Stimulated activated CD4-positive, alpha-beta T cell treated with anti-CD3 and anti-CD28 coated beads, Interleukin-4, amount 100 ng/mL, for 1 hour (primary cell): ENCODE measurements at regions not wholly inside any gene's neighbourhood (a gene's known extent, or its start where the extent isn't known, plus 50 kb on each side); places are given as distances from the start of the nearest gene placed in this dataset.
A peak's percentile ranks its signal among the peaks of the same experiment; 100 is the strongest.
"Not testable (repeated sequence)": the region's sequence is repeated elsewhere in the genome, so short reads cannot be mapped to it uniquely, and the experiment has no call there.

Source experiments
- DNase-seq: peaks from one replicate; pipeline ENCODE4 v3.0.0-alpha.2; 2020

DNA sequence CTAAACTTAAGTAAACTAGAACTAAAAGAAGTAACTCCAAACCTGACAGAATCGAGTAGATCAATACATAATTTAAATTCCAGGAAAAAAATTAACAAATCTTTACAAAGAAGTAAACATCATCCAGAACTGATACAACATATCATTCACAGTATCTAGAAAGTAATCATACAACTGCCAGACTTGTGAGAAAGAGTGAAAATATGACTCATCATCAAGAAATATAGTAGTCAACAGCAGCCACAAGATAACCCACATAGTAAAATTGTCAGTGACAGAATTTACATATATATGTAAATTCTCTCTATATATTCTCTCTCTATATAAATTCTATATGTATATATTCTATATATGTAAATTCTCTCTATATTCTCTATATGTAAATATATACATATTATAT, 242.8 kb upstream of the RGS17 start:
- DNase-seq: no peak

DNA sequence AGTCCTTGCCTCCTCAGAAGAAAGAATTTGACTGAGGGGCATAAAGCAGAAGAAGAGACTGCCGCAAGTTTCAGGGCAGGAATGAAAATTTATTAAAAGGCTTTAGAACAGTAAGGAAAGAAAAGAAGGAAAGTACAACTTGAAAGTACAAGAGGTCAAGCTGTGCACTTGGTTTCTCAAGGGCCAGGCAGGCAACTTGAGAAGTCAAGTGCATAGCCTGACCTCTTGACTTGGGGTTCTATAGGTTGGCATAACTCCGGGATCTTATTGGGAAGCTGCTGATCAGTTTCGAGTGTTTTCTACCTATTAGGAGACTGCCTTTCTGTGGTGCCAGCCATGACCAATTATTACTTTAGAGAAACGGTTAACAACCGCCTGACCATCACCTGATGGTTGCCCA, 237.0 kb upstream of the RGS17 start:
- no peak for DNase-seq

DNA sequence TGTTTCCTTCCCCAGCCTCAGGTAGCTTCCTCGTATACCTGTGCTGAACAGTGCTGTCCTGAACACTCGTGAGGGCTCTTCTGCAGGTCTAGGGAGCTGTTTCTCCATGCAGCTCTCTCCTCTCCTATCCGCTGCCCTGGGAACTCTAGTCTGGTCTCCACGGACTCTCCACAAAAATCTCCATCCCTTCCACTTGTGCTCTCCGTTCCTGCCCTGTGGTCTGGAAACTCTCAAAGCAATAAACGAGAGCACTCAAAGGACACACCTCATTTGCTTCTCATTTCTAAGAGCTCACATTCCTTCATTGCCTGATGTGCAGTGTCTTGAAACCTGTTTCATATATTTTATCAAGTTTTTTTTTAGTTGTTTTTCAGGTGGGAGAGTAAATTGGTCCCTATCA, 235.9 kb upstream of the RGS17 start:
- no peak for DNase-seq

DNA sequence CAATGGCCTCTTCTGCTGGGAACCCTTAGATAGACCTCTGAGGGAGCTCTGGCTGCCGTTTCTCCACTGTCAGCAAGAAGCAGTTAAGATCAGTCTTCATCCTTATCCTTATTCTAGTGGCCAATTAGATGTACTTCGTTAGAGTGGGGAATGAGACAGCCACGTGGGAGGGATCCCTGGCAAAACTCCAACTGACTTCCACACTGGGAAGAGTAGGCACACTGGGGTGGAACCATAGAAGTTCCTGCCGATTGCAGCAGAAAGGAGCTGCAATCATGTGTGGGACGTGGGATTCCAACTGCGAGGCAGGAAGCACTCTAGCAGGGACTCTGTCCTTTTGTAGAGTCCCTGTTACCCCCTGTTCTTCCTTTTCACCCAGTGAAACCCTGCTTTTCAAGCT, 226.3 kb upstream of the RGS17 start:
- no peak for DNase-seq

DNA sequence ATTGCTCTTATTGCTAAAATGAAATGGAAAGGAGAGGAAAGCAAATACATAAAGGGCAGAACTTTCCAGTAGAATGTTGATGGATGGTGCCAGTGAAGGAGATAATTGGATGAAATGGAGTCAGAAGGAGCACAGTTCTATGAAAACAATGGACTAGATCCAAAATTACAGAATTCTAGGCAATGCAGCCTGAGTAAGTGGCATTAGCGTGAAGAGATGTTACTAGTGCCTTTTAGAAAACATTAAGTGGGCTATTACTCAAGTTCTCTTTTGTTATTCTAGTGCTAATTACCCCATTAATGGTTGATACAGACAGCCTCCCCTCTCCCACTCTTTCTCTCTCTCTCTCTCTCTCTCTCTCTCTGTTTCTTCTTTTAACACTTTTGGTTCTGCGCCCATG, 209.5 kb upstream of the RGS17 start:
- no peak for DNase-seq

DNA sequence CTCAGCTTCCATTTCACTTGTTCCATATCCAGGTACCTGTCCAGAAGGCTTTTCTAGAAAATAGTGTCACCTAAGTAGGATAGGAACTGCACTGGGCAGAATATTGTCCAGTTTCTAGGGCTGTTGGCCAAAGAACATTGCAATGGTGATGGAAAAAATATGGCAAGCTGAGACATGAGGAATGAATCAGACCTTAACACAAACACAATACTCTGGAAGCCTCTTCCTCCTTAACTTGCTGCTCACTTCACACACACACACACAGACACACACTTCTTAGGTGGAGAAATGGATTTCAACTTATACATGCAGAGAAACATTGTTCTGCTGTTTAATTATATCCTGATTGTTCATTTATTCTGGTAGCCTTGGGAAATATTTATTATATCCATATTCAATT, 203.0 kb upstream of the RGS17 start:
- no peak for DNase-seq

DNA sequence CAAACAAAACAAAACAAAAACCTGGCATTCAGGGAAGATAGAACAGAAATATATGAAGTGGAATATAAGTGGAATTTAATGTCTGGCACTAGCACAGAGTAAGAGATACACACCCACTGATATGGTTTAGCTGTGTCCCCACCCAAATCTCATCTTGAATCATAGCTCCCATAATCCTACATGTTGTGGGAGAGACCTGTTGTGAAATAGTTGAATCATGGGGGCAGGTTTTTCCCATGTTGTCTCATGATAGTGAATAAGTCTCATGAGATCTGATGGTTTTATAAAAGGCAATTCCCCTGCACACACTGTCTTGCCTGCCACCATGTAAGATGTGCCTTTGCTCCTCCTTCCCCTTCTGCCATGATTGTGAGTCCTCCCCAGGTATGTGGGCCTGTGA, 200.1 kb upstream of the RGS17 start:
- DNase-seq: not testable (repeated sequence)

DNA sequence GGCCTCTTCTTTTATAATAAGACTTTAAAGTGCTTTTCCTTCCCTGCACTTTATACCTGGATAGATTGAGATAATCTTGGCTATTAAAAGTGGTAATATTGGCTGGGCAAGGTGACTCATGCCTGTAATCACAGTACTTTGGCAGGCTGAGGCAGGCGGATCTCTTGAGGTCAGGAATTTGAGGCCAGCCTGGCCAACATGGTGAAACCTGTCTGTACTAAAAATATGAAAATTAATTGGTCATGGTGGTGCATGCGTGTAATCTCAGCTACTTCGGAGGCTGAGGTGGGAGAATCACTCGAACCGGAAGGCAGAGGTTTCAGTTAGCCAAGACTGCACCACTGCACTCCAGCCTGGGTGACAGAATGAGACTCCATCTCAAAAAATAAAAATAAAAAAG, 197.1 kb upstream of the RGS17 start:
- no peak for DNase-seq

DNA sequence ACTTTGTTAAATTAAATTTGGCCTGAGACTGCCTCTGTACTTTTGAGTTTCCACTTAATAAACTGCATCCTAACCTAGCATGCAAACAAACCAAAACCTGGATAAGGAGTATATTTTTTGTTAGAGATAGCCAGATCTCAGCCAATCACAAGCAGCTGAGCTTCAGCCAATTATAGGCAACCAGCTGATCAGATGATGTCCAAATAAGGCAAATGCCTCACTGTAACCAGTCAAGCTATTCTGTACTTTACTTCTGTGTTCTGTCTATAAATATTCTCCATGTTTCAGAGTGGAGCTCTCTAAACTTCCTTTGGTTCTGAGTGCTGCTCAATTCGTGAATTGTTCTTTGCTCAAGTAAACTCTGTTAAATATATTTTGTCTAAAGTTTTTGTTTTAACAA, 194.6 kb upstream of the RGS17 start:
- DNase-seq: no peak

DNA sequence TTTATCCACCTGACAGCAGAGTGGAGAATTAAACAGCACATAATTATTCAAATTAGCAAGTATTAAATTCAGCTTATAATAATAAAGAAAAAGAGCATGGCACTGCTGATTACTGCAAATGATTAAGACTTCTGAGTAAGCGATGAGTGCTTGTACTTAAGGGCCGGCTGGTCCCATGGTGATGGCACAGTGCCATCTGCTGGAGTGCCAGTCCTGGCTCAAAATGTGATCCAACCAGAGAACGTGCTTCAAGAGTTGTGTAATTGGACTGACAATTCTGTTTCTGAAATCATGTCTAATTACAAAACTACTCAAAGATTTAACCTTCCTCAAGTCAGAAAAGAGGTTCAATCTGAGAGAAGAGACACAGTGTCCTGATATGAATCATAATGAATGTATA, 181.6 kb upstream of the RGS17 start:
- peak; percentile 23 for DNase-seq

DNA sequence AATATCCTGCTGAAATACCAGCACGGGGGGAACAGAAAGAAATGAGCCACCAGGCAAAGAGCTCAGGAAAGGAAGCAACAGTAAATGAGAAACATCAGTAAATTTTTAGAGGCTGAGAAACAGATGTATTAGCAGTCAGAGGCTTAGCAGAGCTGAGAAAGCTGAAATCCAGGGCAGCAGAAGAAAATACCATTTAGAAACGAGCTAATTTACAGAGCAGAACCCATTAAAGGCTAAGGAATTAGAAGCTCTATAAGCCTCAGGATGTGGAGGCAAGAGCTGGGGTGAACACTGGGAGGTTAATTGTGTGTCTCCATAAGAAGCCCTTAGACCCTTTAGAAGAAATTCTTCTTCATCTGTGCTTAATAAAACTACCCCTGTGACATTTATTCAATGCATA, 178.6 kb upstream of the RGS17 start:
- DNase-seq: no peak

DNA sequence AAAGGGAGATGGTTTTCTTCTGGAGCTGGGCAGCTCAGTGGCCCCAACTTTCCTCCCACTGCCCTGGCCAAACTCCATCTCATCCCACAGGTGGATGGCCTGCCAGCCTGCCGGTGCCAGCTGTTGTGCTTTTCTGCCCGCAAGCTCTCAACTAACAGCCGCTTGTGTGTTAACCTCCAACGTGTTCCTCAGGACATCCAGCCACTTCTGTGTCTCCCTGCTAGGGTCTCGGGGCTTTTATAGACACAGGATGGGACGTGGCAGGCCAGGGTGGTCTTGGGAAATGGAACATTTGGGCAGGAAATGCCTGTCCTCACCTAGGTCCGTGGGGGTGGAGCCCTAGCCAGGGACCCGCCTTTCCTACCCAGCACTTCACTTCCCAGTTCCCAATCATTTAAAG, 171.1 kb upstream of the RGS17 start:
- no peak for DNase-seq

DNA sequence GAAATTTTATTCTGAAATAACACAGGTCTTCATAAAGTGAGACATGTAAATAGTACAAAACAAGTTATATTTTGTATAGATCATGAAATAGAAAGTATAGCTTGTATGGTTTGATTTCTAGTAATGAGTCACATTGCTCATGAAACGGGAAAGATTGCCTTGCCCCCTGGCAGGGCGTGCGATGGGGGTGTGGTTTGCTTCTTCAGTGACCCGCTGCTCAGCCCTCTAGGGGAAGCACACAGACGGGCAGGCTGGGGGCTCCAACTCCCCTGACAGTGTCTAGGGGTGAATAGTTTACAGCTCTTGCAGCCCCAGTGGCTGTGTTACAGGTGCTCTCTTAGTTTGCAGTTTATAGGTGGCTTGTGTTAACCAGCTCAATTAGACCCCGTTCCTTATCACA, 170.5 kb upstream of the RGS17 start:
- no peak for DNase-seq

DNA sequence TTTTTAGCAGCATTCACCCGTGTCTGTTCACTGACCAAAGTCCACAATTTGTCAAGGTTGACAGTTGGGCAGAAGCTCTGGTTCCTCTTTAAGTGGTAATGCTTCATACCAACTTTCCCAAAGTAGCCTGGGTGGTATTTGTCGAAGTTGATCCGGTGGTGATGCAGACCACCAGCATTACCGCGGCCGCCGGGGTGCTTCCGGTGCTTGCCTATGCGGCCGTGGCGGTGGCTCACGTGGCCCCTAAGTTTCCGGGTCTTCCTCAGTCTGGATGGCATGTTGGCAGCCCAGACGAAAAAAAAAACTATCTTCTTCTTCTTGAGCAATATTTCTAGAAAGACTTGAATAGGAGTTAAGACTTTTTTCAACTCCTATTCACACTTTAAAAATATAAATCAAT, 151.4 kb upstream of the RGS17 start:
- not testable (repeated sequence) for DNase-seq

DNA sequence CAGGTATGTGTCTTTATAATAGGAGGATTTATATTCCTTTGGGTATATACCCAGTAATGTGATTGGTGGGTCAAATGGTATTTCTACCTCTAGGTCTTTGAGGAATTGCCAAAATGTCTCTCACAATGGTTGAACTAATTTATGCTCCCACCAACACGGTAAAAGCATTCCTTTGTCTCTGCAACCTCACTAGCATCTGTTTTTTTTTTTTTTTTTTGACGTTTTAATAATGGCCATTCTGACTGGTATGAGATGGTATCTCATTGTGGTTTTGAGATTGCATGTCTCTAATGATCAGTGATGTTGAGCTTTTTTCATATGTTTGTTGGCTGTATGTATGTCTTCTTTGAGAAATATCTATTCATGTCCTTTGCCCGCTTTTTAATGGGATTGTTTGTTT, 144.9 kb upstream of the RGS17 start:
- no peak for DNase-seq

DNA sequence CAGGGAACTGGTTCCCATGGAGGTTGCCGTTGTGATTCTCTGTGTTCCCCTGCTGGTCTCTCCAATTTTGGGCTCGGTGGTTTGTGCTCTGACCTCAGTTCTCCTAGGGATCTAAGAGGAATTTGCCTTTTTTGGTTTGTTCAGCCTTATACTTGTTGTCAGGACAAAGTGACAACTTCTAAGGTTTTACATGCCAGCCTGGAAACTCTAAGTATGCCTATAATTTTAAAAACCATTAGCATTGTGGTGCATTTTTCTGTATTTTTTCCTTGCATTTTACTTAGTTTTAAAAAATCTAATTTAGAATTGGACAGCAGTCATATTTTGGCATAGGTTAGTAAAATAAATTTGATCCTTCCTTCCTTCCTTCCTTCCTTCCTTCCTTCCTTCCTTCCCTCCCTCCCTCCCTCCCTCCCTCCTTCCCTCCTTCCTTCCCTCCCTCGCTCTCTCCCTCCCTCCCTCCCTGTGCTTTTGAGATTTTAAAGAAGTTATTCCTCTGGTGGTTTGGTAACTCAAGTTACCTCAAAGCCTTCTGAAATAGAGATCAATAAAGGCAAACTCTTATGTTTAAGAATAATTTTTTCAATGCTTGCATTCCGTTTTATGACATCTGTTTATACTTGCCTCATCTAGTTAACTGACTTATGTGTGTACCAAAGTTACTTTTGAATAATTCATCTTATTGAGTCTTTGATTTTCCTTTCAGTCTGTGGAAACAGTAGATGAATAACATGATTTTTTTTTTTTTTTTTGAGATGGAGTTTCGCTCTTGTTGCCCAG, 141.3 kb upstream of the RGS17 start:
- no peak for DNase-seq

DNA sequence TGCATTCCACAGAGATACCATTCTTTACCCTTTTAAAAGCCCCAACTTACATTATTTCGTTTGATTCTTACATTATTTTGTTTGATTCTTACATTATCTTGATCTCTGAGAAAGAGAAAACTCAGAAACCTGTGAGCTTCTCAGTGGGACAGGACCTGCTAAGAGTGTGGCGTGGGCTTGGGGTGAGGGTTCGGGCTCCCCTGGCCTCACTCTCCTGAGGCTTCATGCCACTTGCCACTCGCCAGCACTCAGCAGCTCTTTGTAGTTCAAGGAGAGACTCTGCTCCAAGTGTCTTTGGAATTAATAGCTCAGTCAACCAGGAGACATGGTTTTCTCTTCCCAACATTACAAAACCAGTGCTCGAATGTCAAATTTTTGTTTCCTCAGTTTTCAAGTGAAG, 132.4 kb upstream of the RGS17 start:
- DNase-seq: no peak

DNA sequence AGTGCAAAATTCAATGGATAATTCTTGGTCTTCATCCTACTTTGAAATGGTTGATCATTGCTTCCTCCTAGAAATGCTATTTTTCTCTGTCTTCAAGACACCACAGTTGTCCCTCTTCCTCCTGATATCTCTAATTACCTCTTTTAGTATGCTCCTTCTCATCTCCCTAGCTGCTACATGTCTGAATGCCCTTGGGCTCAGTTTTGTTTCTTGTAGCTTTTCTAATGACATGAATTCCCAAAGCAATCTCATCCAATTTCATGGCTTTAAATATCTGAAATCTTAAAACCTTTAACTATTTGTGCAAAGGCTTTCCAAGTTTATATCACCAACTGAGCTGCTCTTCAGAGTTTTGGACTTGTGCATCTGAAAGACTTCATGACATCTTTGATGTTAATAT, 120.2 kb upstream of the RGS17 start:
- no peak for DNase-seq

DNA sequence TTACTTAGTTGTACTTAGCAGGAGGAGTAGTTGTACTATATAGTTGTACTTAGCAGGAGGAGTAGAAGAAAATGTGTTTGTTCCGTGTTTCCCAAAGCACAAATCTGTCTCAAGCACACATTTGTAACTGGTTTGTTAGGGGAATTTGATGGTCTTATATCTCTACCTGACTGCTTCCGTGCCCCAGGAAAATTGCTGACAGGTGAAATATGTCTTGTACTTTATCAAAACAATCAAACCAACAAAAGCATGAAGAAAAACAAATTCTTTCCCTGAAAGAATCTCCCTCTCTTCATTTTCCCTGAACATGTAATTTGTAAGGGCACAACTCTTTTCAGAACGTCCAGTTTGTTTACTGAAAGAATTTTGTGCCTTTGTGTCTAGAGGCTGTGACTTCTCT, 106.6 kb upstream of the RGS17 start:
- no peak for DNase-seq

DNA sequence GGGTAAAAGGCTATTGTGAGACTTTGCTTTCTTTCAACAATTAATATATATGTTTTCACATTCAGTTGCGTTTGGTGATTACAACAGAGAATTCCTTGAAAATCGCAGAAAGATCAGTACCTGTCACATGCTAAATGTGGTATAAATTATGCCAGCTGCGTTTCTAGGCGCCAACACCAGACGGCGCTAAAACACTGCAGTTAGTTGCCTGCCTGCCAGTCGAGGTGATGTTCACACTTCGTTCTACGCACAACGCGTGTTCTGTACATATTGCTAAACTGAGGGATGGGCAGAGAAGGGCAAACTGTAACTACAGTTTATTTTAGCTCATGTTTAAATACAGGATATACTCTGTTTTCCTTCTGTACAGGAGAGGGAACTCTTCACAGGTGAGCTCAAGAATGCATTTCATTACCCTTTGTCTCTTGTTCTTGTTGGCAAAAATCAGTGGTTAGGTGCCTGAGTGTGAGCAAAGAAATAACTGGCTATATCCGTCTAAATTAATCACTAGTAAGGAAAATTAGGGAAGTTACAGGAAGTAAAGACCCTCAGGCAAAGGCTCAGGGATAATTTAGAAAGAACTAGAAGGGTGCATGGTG, 100.1 kb upstream of the RGS17 start:
- DNase-seq: peak; percentile 4

DNA sequence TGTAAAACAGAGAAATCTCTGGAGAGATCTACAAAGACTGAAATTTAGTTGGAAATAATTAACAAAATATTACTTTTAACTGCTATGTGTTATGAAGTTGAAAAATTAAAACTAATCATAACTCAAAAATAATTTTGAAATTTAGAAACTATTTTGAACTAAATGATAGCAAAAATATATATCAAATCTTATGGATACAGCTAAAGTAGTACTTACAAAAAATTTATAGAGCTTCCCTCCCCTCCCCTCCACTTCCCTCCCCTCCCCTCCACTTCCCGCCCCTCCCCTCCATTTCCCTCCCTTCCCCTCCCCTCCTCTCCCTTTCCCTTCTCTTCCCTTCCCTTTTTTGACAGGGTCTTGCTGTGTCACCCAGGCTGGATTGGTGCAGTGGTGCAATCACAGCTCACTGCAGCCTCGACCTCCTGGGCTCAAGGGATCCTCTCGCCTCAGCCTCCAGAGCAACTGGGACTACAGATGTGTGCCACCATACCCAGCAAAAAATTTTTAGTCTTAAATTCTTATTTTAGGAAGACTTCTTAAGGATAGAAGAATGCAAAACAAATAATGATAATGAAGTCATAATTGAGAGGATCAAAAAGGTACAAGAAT, 87.2 kb upstream of the RGS17 start:
- DNase-seq: no peak

DNA sequence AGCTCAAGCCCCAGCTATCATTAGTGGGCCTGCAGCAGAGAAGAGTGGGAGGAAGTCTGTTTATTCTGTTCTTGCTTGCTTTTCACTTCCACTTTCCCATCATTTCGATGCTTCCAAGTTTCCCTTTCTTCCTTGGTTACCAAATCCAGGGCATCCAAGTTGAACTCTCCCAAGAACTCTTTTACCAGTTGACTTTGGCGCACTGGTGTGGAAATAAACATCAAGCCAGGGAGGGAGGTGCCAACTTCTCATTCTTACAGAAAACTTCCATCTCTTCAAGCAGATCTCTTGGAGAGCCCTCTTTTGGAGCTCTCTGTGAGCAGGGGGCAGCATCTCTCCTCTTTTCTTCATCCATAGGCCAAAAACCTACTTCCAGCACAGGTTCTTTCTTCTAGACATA, 85.7 kb upstream of the RGS17 start:
- DNase-seq: no peak

DNA sequence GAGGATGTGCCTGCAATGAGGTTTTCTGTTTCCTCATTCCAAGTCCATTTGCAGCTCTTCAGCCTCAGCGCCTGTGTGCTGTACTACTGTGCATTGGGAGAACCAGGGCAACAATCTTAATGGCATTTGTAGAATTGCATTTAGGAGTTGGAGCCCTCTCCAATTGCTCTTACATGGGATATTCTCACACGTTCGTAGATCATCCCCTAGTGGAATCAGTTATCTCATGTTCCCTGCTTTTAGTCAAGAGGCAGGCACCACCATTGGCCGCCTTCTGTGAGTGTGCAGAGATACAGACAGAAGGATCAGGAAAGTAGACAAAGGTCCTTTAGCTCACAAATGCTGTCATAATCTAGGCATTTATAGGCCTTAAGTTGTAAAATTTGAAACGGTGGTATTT, 84.2 kb upstream of the RGS17 start:
- DNase-seq: no peak

DNA sequence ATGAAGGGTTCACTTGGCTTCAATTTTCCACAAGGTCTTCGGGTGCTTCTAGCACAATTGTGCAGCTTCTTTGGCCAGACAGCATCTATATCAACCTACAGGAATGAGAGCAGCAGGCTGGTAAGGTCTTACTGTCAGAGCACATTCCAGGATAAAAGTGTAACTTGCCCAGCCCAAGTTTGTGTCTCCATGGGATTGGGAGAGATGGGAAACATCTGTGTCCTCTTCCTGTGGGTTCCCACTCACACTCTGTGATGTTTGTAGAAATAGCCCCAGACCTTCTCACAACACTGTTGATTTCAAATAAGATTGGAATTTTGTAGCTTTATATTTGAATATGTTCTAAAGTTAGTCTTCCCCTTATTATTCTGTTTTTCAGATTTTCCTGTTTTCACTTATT, 83.4 kb upstream of the RGS17 start:
- DNase-seq: no peak

DNA sequence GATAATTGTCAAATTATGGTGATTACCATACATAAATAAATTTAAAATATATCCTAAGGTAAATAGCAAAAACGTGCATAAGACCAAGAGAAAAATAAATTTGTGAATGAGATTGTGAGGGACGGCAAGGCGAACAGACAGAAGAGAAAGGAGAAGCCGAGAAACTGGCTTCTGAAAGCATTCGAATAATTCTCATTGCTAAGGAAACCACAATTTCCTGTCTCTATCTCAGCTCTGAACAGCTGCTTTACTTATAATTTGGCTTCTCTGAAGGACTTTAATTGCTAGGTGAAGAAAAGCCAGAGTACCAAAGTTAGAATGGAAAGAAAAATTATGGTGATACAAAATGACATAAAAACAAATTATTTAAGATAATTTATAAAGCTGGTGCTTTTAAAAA, 79.0 kb upstream of the RGS17 start:
- DNase-seq: no peak
